GM18861 (cell line): ENCODE measurements at regions not wholly inside any gene's neighbourhood (a gene's known extent, or its start where the extent isn't known, plus 50 kb on each side); places are given as distances from the start of the nearest gene placed in this dataset.

ENCODE experiments used
- ATAC-seq: cut with Tn5 transposase; IDR thresholded peaks from one replicate; pipeline ENCODE4 v1.9.1; 2021; ENCODE audit not compliant: unreplicated experiment

GRCh38 chr19:31633014-31633413 is 283.8 kb upstream of the TSHZ3 start:
- no peak for ATAC-seq

DNA sequence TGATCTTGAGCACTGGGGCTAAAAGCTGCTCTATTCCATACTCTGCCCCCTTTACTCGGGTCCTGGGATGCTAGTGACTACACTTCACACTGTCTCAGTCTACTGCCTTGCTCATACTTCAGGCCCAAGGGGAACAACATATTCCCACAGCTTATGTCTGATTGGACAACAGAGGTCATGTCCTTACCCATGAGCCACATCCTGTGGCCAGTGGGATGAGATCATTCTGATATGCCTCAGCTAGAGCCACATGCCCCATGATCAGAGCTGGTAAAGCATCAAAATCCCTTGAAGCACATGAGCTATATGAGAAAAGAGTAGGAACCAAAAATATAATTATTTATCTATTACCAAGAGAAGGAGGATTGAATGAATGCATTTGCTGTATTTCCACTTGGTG is 290.1 kb upstream of the TSHZ3 start:
- no peak for ATAC-seq

DNA sequence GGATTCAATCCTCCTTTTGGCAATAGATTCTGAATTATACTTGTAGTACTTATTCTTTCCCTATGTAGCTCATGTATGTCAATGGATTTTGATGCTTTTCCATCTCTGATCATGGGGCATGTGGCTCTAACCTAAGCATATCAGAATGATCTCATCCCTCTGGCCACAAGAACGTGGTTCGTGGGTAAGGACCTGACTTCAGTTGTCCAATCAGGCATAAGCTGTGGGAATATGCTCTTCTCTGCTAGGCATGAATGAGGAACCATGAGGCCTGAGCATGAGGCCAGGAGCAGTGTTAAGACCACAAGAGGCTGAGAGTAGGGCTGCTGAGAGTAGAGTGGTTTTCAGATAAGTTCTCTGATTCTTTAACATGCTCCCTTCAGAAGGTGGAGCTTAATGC is 292.4 kb upstream of the TSHZ3 start:
- no peak for ATAC-seq

- ATAC-seq: no peak
These were observed 299.1 kb upstream of the TSHZ3 start for GRCh38 chr19:31648347-31648746.

DNA sequence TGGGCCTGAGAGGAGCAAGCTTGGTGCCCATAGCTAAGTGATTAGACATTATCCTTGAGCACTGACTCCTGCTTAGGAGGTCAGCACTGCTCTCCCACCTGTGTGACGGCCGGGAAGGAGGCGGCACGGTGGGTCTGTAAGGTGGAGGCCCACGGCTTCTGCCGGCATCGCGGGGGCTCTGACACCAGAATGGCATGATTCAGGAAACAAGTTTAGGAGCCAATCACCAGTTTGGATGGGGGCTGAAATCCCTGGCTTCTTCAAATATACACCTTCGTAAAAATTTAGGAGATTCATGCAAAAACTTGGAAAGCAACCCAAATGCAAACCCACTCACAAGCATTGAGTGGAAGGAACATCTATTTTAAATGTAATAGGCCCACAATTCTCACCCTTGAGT is 307.3 kb upstream of the TSHZ3 start:
- ATAC-seq: no peak

GRCh38 chr19:31658993-31659896 is 310.0 kb upstream of the TSHZ3 start:
- ATAC-seq: no peak

- ATAC-seq: no peak
These were observed 310.6 kb upstream of the TSHZ3 start for GRCh38 chr19:31659897-31660210.

- no peak for ATAC-seq
These were observed 314.9 kb upstream of the TSHZ3 start for GRCh38 chr19:31664096-31664495.

GRCh38 chr19:31664997-31665396 is 315.8 kb upstream of the TSHZ3 start:
- no peak for ATAC-seq

DNA sequence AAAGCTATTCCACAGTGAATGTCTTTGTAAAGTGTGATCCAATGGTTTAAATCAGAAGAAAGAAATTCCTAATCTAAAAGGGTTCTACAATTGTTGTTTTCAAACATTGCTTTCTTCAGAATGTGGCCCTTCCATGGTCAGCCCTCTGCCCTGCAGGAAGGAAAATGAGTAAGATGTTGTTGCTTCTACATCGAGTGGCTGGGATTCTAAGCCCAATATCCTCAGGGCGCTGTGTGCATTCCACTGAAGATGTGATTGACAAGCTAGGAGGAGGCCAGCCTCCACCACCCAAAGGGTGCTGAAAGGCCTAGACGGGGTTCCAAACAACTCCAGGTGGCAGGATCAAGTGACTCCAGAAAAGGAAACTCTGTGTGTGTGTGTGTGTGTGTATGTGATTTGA is 316.9 kb upstream of the TSHZ3 start:
- ATAC-seq: no peak

DNA sequence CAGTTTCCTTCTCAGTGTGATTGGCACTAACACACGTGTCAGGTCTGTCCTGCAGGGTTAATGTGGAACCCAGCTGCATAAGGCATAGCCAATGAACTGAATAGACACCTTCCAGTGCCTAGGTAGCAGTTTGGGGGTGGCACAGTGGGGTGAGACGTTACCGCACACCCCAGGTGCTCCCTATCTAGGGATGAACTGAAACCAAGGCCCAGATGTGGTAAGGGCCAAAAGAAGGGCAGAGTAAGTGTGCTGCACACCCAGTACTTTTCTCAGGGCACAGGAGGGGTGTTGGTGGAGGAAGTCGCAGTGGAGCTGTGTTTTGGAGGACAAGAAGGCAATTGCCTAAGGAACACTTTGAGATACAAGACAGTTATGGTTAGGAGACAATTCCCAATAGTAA is 317.9 kb upstream of the TSHZ3 start:
- ATAC-seq: no peak

DNA sequence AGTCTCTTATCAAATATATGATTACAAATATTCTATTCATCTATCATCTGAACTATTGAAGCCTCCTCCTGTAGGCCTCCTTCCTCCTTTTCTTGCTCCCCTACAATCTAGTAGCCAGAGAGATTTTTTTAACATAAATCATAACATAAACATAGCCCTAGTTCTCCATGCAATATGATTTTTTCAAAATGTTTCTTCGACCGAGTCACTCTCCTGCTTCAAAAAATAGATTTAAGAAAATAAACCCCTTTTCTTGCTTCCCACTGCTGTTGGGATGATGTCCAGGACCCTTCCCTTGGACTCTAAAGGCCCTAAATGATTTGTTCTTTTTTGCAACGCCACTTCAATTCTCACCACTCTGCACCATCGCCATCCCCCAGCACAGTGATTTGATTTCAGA is 319.7 kb upstream of the TSHZ3 start:
- ATAC-seq: no peak

GRCh38 chr19:31670931-31671330 is 321.7 kb upstream of the TSHZ3 start:
- no peak for ATAC-seq

GRCh38 chr19:31671411-31672035 is 322.3 kb upstream of the TSHZ3 start:
- no peak for ATAC-seq

DNA sequence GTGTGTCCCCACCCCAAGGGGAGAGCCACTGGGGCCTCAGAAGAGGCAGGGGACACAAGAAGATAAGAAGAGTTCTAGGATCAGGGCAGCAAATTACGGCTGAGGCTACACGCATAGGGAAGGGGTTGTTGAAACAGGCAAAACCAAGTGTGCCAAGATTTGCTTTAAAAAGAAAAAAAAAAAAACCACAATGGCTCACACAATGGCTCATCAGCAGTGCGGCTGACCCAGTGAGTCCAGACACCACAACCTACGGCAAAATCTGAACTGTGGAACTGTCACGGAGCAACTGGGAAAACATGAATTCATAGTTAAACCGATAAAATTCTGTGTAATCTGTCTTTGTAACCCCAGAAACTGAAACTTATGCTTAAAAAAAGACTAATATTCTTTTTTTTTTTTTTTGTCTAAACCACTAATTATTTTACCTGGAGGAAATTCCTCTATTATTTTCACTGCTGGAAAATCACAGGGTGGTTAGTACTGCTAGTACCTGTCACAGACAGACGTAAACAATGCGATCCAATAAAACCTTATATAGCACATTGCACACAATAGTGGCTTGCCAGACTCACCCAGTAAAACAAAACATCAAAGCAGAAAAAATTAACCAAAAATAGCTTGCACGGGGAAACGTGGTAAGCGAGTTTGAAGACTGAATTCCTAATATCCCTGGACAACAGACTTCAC is 325.4 kb upstream of the TSHZ3 start:
- ATAC-seq: no peak

- no peak for ATAC-seq
These were observed 326.1 kb upstream of the TSHZ3 start for GRCh38 chr19:31675193-31675913.

DNA sequence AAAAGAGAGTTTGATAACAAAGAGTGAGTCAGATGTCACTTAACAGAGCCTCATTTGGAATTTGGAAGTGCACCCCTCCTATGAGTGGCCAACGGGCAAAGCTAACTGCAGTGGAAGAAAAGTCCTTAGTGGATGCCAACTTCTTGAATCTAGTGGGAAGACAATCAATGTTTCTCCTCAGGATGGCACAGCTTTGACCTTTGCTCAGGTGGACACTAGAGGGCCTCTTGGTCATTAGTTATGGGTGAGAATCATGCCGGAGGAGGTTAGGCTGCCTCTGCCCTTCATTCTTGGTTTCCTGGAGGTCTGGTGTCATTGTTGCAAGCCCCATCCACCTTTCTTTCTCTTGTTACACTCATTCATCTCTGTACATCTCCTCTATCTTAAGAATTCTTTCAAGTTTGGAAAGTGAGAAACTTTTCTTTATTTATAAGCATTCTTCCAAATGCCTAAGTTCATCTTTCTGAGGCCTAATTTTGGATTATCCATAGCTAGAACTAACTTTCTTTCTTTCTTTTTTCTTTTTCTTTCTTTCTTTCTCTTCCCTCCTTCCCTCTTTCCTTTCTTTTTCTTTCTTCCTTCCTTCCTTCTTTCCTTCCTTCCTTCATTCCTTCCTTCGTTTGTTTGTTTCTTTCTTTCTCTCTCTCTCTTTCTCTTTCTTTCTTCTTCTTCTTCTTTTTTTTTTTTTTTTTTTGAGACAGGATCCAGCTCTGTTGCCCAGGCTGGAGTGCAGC is 327.2 kb upstream of the TSHZ3 start:
- ATAC-seq: no peak

GRCh38 chr19:31678421-31678820 is 329.2 kb upstream of the TSHZ3 start:
- no peak for ATAC-seq

- no peak for ATAC-seq
These were observed 331.9 kb upstream of the TSHZ3 start for GRCh38 chr19:31681121-31681520.

DNA sequence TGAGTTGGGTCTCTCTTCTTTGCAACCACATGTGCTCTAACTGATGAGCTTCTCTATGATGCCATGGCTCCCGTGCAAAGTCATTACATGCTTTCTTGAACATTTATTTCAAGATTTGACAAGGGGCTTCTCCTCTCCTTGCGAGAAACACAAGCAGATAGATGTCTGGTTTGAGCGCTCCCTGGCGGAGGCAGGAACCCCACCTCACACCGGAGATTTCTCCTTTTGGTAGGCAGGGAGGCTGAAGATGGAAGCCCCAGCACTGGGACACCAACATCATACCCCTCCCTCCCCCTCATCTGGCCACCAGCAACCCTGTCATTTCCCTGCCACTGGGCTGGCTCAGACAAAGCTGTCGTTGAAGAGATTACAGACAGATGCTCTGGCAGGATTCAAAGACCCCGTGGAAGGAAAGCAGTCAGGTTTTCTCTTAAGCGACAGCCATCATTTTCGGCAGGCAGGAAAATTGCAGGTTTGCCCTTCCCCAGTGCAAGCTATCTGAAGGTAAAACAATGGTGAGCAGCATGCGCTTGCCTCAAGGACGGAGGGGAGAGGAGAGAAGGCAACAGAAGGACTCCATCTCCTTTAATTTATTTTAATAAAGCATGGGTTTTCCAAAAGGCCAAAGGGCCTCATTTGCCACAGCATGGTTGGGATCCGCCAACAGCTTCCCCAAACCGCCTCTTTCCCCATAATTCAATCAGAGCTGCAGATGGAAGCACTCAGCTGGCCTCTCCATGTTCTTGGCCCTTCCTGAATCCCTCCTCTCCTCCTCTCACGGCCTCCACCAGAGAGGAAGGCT is 344.1 kb upstream of the TSHZ3 start:
- no peak for ATAC-seq
